Gastroesophageal sphincter (tissue), 3 donors: ENCODE measurements at regions not wholly inside any gene's neighbourhood (a gene's known extent, or its start where the extent isn't known, plus 50 kb on each side); places are given as distances from the start of the nearest gene placed in this dataset.
"Not testable (repeated sequence)": the region's sequence is repeated elsewhere in the genome, so short reads cannot be mapped to it uniquely, and the experiment has no call there.

Experiments used
- CTCF ChIP-seq, 4 experiments: fragments of 200-600 bp in 2 of 4; fragments of 450-650 bp in 2 of 4; sonication (generic) in 1 of 4; IDR thresholded peaks; one replicate each; pipeline ENCODE4 v1.5.1; 2017 to 2019; ENCODE audit warnings: antibody characterized with exemption in 4 of 4, mild to moderate bottlenecking in 2 of 4, moderate library complexity in 2 of 4
- POLR2A ChIP-seq, 2 donors: fragments of 450-650 bp; IDR thresholded peaks; one replicate each; pipeline ENCODE4 v1.6.1; 2017; ENCODE audit warnings: antibody characterized with exemption in 2 of 2, mild to moderate bottlenecking in 2 of 2, moderate library complexity in 1 of 2
- POLR2AphosphoS5 ChIP-seq: sonication (generic); formaldehyde crosslinking; IDR thresholded peaks from one replicate; pipeline ENCODE4 v1.6.1; 2017; ENCODE audit warnings: antibody characterized with exemption

DNA sequence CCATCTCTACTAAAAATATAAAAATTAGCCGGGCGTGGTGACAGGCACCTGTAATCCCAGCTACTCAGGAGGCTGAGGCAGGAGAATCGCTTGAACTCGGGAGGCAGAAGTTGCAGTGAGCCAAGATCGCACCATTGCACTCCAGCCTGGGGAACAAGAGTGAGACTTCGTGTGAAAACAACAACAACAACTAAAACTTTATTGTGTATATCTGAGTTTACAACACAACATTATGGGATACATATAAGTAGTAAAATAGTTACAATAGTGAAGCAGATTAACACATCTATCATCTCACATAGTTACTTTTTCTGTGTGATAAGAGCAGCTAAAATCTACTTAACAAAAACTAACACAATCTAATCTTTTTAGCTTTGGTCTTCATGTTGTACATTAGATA lies 132.4 kb upstream of the KLF6 start:
- TF ChIP-seq CTCF (IDR thresholded peaks at IDR 0.05); POLR2A (IDR thresholded peaks at IDR 0.05); POLR2AphosphoS5: not testable (repeated sequence)
